Hippocampal formation (tissue), 2 donors: ENCODE measurements at regions not wholly inside any gene's neighbourhood (a gene's known extent, or its start where the extent isn't known, plus 50 kb on each side); places are given as distances from the start of the nearest gene placed in this dataset.

Experiments
- DNase-seq, 2 donors: peaks; one replicate each; lab custom pipeline; 2025; lab: John Stamatoyannopoulos, UW

DNA sequence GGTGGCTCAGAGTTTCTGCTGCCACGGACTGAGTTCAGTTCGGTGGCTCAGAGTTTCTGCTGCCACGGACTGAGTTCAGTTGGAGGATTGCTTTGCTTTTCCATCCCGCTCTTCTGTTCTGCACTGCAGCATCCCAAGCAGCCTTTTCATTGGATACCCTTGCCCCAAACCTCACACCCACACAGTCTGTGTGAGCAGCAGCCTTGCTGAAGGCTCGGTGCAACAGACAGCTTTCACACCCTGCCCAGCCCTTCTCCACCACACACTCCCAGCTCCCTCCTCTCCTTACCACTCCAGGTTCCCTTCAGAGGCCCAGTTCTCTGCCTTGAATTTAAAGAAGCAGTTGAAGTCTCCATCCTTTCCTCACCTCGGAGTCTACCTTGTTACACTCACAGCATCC, 52.5 kb upstream of the CHD6 start:
- DNase-seq, result no peak

DNA sequence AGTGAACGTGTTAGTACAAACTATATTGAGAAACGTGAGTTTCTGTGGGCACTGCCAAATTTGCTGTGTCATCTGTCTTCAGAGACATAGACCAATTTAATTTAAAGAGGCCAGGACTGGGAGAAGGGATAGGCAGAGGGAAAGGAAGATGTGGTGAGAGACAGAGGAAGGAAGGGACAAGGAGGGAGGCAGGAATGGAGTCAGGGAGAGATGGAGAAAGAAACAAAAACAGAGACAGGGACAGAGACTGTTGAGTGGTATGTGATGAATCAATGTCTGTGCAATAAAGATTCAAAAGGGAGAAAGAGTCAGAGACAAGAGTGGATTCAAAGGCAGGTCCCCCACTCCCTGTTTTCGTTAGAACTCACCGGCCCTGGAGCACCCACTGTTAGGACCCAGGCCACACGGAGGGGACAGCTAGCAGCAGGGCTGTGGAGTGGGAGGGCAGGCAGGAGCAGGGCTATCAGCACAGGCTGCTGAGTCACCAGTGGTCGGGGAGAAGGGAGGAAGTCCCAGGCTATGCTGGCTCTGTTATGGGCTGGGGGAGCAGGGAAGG, 51.6 kb upstream of the CHD6 start:
- DNase-seq, result no peak

DNA sequence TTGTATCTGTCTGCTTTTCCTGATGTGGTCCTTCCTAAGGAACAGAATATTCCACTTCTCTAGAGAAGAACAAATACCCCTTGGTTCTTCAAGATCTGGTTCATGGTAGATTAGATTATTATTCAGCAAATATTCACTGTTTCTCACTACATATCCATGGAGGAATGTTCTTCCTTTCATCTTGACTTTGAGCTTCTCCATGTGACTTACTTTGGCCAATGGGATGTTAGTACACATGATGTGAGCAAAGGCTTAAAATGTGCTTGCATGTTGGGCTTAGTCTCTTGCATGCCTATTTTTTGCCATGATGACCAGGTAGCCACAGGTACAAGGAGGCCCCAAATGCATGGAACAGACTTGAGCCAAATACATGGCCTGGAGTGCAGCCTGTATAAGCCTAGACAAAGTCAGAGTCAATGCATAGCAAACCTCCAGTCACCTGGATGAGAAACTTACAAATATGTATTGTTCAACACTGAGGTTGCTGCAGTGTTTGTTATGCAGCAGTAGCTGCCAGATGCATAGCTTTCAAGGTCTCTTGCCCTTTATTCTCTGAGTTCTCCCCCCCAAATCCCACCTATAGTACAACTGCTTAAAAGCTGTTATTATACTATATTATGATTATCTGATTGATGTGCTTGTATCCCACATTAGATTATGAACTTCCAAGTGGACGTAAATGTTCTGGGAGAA, 50.0 kb upstream of the CHD6 start:
- DNase-seq, result no peak
